ENCODE measurements at regions not wholly inside any gene's neighbourhood (a gene's known extent, or its start where the extent isn't known, plus 50 kb on each side); places are given as distances from the start of the nearest gene placed in this dataset.

GRCh38 chr1:237962985-237963384 lies 72.3 kb upstream of the ZP4 start:
- no peak for TF ChIP-seq CTCF (IDR thresholded peaks at IDR 0.05; ENCODE audit: extremely low read depth in 1 of 2, insufficient read depth in 1 of 2, low read depth in 1 of 2, low read length in 2 of 2)
- TF ChIP-seq GATA2 (IDR thresholded peaks at IDR 0.05; ENCODE audit: insufficient read depth, insufficient read length, low read depth, low read length) = no peak
- TF ChIP-seq EZH2 (IDR thresholded peaks at IDR 0.05; ENCODE audit: borderline replicate concordance, low read depth, low read length, severe bottlenecking) = no peak
- no peak for TF ChIP-seq POLR2AphosphoS5 (IDR thresholded peaks at IDR 0.05; ENCODE audit: insufficient read depth, low read depth, low read length)

Measured in endothelial cell of umbilical vein (primary cell).